DMS53 treated with DMSO at 0.1 percent for 48 hours (cell line): ENCODE measurements at regions not wholly inside any gene's neighbourhood (a gene's known extent, or its start where the extent isn't known, plus 50 kb on each side); places are given as distances from the start of the nearest gene placed in this dataset.
"Not testable (repeated sequence)": the region's sequence is repeated elsewhere in the genome, so short reads cannot be mapped to it uniquely, and the experiment has no call there.

ENCODE experiments used
- DNase-seq: peaks from one replicate; lab custom pipeline; 2025; ENCODE audit not compliant: unreplicated experiment; lab: John Stamatoyannopoulos, UW

- DNase-seq = no peak
These were observed 74.9 kb downstream of the ANKEF1 start for GRCh38 chr20:10109641-10110040.

- no peak for DNase-seq
These were observed 75.4 kb downstream of the ANKEF1 start for GRCh38 chr20:10110151-10110550.

GRCh38 chr20:10111139-10111958, 76.6 kb downstream of the ANKEF1 start:
- DNase-seq = peak; percentile 96

- DNase-seq = no peak
These were observed 77.1 kb downstream of the ANKEF1 start for GRCh38 chr20:10111959-10112250.

GRCh38 chr20:10113746-10114145, 79.0 kb downstream of the ANKEF1 start:
- DNase-seq = no peak

GRCh38 chr20:10114598-10114997, 79.8 kb downstream of the ANKEF1 start:
- no peak for DNase-seq

GRCh38 chr20:10115021-10115420, 80.2 kb downstream of the ANKEF1 start:
- no peak for DNase-seq

- no peak for DNase-seq
These were observed 84.5 kb downstream of the ANKEF1 start for GRCh38 chr20:10119336-10119735.

GRCh38 chr20:10124883-10125282, 90.1 kb downstream of the ANKEF1 start:
- DNase-seq = not testable (repeated sequence)

GRCh38 chr20:10125757-10126156, 91.0 kb downstream of the ANKEF1 start:
- DNase-seq = no peak

- DNase-seq = no peak
These were observed 88.9 kb upstream of the SNAP25 start for GRCh38 chr20:10129749-10130148.

- DNase-seq = peak; percentile 63
These were observed 86.8 kb upstream of the SNAP25 start for GRCh38 chr20:10131732-10132345.

GRCh38 chr20:10132387-10132786, 86.2 kb upstream of the SNAP25 start:
- DNase-seq = no peak

- no peak for DNase-seq
These were observed 85.1 kb upstream of the SNAP25 start for GRCh38 chr20:10133532-10133931.

GRCh38 chr20:10134176-10134575, 84.5 kb upstream of the SNAP25 start:
- no peak for DNase-seq

- DNase-seq = no peak
These were observed 83.2 kb upstream of the SNAP25 start for GRCh38 chr20:10135438-10135837.

GRCh38 chr20:10137032-10137431, 81.6 kb upstream of the SNAP25 start:
- DNase-seq = no peak

GRCh38 chr20:10137533-10137932, 81.1 kb upstream of the SNAP25 start:
- DNase-seq = no peak

GRCh38 chr20:10157549-10157948, 61.1 kb upstream of the SNAP25 start:
- DNase-seq = no peak

GRCh38 chr20:10167040-10167439, 51.6 kb upstream of the SNAP25 start:
- no peak for DNase-seq

GRCh38 chr20:10167594-10167993, 51.0 kb upstream of the SNAP25 start:
- no peak for DNase-seq
